ENCODE measurements at regions not wholly inside any gene's neighbourhood (a gene's known extent, or its start where the extent isn't known, plus 50 kb on each side); places are given as distances from the start of the nearest gene placed in this dataset.

- no peak overlapping the region for H3K4me3 ChIP-seq (ENCODE audit: low read depth, low read length)
- TF ChIP-seq, protein P1, sequence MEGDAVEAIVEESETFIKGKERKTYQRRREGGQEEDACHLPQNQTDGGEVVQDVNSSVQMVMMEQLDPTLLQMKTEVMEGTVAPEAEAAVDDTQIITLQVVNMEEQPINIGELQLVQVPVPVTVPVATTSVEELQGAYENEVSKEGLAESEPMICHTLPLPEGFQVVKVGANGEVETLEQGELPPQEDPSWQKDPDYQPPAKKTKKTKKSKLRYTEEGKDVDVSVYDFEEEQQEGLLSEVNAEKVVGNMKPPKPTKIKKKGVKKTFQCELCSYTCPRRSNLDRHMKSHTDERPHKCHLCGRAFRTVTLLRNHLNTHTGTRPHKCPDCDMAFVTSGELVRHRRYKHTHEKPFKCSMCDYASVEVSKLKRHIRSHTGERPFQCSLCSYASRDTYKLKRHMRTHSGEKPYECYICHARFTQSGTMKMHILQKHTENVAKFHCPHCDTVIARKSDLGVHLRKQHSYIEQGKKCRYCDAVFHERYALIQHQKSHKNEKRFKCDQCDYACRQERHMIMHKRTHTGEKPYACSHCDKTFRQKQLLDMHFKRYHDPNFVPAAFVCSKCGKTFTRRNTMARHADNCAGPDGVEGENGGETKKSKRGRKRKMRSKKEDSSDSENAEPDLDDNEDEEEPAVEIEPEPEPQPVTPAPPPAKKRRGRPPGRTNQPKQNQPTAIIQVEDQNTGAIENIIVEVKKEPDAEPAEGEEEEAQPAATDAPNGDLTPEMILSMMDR (IDR thresholded peaks at IDR 0.05; ENCODE audit: insufficient read depth, low read length) = no peak
- DNase-seq (ENCODE audit: low read depth) = no peak
Observed at GRCh38 chr7:20007510-20007909, 209.7 kb downstream of the MACC1 start.

DNA sequence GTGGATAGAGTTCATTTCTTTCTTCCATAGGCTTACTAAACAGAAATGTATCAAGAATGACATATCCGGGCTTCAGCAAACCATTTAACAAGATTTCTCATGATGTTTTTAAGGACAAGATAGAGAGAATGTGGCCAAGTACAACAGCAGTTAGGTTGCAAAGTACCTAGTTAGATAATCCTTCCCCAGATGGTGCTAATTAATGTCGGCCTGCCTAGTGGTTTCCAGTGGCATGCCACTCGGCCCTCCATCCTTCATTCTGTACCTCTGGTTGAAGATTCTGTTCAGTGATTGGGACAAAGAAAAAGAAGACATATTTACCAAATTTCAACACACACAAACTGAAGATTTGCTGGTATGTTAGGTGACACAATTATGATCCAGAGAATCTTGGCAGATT, 212.1 kb downstream of the MACC1 start:
- DNase-seq (ENCODE audit: low read depth) = no peak
- no peak overlapping the region for H3K4me3 ChIP-seq (ENCODE audit: low read depth, low read length)
- TF ChIP-seq, protein P1 (IDR thresholded peaks at IDR 0.05; ENCODE audit: insufficient read depth, low read length) = no peak

DNA sequence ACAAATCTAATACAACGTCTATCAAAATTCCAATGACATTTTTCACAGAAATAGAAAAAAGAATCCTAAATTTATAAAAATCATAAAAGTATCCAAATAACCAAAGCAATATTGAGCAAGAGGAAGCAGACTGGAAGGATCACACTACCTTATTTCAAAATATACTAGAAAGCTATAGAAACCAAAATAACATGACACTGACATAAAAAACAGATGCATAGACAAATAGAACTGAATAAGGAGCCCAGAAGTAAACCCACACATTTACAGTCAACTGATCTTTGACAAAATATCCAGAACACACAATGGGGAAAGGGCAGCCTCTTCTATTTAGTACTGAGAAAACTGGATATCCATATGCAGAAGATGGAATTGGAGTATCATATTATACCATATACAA, 217.5 kb downstream of the MACC1 start:
- DNase-seq (ENCODE audit: low read depth) = no peak
- TF ChIP-seq, protein P1 (IDR thresholded peaks at IDR 0.05; ENCODE audit: insufficient read depth, low read length) = no peak
- no peak overlapping the region for H3K4me3 ChIP-seq (ENCODE audit: low read depth, low read length)

DNA sequence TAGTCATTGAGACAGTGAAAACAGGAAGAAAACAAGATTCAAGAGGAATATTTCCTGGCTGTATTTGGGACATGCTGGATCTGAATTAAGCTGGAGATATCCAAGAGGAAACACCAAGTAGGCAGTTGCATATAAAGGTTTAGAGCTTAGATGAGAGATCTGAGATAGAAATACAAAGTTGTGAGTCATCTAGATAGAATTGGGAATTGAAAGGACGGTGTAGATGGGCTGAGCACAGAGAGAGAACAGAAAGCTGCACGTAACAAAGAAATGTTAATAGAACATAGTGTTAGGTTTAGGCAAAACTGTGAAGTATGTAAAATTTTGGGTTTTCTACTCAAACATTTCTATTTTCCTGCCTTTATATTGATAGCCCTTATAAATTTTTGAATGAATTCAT, 218.5 kb upstream of the TMEM196 start:
- no peak for DNase-seq (ENCODE audit: low read depth)
- TF ChIP-seq, protein P1 (IDR thresholded peaks at IDR 0.05; ENCODE audit: insufficient read depth, low read length) = no peak
- no peak overlapping the region for H3K4me3 ChIP-seq (ENCODE audit: low read depth, low read length)

GRCh38 chr7:19989906-19990305, 216.5 kb upstream of the TMEM196 start:
- TF ChIP-seq, protein P1 (IDR thresholded peaks at IDR 0.05; ENCODE audit: insufficient read depth, low read length) = no peak
- H3K4me3 ChIP-seq (ENCODE audit: low read depth, low read length) = no peak overlapping the region
- no peak for DNase-seq (ENCODE audit: low read depth)

- no peak for DNase-seq (ENCODE audit: low read depth)
- TF ChIP-seq, protein P1 (IDR thresholded peaks at IDR 0.05; ENCODE audit: insufficient read depth, low read length) = no peak
- no peak overlapping the region for H3K4me3 ChIP-seq (ENCODE audit: low read depth, low read length)
Observed at GRCh38 chr7:19988860-19989259, 215.4 kb upstream of the TMEM196 start.

DNA sequence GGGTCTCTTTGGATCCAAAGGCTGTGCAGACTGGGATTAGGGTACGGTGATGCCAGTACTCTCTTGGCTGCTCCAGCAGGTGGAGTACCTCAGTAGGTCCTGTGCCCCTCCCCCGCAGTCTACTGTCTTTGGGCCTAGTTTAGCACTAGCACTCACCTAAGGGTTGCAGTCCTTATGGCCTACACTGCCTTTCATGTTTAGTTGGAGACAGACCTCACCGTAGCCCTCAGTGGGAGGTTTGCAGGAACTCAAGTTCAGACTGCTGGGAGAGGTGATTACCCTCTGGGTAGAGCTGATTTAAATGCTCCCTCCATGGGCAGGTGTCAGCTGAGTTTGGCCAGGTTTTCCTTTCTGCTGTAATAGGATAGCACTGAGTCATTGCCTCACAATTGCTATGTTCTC, 210.8 kb upstream of the TMEM196 start:
- H3K4me3 ChIP-seq (ENCODE audit: low read depth, low read length) = no peak overlapping the region
- TF ChIP-seq, protein P1 (IDR thresholded peaks at IDR 0.05; ENCODE audit: insufficient read depth, low read length) = no peak
- no peak for DNase-seq (ENCODE audit: low read depth)

Measured in fibroblast of the aortic adventitia (primary cell).